Activated CD4-positive, CD25-positive, alpha-beta regulatory T cell (primary cell): ENCODE measurements at regions not wholly inside any gene's neighbourhood (a gene's known extent, or its start where the extent isn't known, plus 50 kb on each side); places are given as distances from the start of the nearest gene placed in this dataset.
A peak's percentile ranks its signal among the peaks of the same experiment; 100 is the strongest.

Experiments used
- DNase-seq, 4 experiments: peaks; one replicate each; lab custom pipeline; 2025; lab: John Stamatoyannopoulos, UW

DNA sequence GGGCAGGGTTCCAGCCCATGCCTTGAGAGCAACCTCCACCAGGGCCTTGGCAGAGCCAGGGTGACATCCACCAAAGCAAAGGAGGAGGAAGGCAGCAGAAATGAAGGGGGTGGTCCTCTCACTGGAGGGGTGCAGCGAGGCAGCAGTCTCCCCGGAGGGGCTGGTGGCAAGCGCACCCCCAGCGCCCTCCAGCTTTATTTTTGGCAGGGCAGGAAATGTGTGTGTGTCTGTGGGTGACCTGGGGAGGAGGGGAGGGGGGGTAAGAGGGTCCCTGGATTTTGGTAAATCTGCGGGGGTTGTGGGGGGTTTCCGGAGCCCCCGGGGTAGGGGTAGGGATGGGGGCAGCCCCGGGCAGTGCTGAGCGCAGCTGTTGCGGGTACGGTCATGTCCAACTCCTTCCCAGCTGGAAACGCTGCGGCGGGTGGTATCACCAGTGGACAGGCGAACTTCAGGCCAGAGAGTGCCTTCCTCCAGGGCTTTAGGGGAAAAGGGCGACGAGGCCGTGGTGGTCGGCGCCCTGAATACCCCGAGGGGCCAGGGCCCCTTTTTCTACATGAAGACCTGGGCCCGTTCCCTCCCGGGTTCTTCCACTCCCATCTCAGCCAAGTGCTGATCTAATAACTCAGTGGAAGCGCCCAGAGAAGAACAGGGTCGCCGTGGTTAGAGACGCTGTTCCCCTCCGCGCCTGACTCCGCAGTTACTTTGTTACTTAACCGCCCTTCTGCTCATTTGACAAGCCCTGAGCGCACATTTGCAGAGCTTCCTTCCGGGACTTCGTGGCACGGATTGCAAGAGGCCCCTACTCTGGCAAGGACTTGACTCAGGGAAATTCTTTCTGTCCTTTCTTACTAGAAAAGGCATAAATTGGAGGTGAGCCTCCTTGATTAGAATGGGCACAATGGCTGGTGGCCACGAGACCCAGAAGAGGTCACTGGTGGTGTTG lies 55.2 kb downstream of the FOS start:
- peak in 2 of 4 experiments; percentile 3 to 16 for DNase-seq

DNA sequence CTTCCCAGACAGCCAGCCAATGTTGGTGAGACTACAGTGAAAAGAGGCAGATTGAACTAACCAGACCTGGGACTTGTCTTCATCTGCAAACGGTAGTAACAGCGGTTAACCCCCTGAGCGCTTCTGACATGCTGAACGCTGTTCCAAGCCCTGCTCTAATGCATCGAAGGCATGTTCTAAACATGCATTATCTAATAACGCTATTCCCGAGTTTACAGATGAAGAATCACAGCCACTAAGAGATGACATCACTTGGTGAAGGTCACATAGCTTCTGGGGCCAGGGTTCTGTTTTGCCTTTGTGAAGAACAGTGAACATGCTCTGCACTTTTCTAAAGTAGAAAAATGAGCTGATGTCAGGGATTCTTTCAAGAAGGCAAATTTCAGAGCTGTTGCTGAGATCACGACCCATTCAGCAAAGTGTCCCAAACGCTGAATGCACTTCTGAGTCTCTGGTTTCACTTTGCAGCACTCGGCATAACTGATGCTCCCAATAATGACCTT lies 56.0 kb downstream of the FOS start:
- no peak for DNase-seq

DNA sequence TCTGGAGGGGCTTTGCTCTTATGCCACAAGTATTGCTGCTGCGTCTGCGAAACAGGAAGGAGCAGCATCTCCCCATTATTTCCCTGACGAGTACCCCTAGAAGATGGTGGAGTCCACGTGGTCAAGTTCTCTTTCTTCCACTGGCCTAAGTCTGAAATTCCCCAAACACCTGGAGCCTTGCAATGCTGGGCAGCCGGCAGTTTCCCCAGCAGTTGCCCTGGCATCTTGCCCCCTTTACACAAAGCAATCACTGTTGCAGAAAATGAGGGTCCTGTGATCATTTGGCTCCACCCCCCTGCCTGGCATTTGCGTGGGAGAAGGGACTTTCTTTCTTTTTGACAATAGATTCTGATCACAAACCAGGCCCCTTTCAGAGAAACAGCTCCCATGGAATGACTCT lies 56.9 kb downstream of the FOS start:
- DNase-seq, result no peak

DNA sequence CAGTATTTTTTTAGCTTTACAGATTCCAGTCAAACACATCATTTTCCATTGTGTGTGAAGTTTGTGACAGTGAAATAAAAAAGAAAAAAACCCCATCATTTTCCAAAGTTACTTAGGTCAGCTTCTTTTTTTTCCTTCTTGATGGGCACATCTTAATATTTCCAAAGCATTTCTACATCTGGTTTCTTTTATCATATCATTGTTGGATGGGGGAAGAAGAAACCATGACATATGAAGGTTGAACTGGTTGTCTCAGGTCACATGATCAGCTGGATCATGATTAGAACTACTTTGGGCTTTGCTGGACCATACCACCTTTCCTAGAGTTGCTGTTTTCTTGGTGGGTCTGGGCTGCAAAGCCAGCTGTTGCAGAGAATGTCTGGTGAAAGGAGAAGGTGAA lies 59.8 kb downstream of the FOS start:
- DNase-seq, result no peak

DNA sequence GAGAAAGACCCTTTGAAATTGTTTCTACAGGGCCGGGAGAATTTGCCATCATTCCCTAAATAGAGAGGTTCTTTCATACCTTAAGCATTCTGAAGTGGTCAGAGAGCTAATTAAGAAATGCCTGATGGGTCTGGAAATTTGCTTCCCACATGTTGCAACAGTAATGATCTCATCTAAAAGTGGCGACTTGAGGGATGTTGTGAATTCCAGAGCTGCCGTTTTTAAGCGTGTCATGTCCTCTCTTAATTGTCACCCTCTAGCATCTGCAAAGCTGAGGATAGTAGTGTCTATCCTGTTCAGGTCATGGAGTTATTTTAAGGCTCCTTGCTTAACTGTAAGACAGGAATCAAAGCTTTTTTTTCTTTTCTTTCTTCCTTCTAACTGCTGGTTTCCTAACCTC lies 60.4 kb downstream of the FOS start:
- no peak for DNase-seq

DNA sequence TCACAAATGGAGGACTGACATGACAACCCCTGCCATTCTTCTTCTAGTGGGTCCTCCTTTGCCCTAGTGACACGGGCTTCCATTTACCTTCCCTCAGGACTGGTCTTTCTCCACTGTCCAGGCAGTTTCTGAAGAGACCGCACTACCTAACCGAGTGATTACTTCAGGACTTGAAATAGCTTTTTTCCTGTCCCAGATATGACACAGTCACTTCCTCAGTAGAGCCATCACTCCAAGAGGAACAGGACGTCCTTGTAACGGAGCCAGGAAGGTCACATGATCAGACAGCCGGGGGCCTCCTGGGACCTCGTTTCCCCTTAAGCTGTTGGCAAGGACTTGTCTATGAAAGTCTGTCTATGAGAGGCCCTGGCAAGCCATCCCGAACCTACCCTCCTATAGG lies 62.3 kb downstream of the FOS start:
- no peak for DNase-seq

DNA sequence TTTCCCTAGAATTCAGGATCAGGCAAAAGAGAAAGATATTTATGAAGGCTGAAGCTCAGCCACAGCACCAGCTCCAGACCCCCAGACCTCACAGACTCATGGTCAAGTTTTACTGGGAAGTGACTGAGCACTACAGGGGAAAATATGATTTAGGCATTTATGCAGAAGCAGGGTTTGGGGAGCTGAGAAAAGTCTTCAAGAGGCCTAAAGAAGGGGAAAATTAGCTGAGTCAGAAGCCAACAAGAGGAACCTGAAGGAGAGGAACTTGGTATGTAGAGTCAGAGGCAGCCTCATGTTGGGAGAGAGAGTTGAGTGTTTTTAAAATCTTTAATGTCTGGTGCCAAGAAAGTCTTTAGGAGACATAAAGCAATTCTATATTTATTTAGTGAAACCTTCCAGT lies 63.0 kb downstream of the FOS start:
- no peak for DNase-seq

DNA sequence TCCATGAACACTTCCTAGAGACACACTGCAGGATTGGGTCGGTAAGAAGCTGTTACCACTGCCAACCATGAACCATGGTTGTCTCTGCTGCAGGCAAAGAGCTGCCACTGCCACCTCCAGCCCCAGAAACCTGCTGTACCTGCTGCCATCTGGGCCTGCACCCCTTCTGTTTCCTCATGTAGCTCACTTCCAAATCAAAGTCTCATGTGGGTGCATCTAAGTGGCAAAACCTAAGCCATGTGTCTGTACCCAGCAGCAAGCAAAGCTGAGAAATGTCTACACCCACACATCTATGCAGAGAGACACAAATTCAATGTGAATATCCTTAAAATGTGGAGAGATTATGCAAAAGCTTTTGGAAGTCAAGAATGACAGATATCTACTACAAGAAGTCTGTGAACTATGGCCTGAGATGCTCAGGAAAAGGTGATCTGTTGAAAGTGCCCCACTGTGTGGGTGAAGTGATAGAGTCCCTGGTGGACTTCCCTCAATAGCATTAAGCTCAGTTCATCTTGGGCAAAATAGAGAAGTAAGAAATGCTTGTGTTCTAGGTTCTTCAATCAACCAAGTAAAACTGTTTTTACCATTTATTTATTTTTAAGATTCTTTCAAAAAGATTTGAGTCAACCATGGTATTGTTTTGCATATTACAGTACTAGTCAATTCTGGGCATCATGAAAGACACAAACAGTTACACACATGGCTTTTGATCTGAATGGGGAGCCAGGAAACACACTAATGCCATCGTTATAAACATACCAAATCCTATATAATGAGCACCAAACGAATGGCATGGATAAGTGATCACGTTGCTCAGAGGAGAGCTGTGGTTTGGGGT lies 64.4 kb downstream of the FOS start:
- DNase-seq, result no peak

DNA sequence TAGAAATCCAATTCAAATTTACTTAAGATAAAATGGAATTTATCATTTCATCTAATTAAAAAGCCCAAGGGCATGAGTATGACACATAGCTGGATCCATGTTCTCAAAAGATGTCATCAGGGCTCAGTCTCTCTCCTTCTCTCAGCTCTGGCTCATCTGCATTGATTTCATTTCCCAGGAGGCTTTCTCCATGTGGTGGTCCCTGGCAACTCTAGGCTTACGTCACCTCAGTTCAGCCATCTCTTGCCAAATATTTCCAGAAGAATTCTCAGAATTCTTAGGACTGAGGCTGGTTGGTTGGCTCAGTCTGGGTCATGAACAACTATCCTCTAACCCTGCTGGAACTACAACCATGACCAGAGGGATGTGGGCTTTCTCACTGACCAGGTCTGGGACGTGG lies 65.3 kb downstream of the FOS start:
- DNase-seq, result no peak

DNA sequence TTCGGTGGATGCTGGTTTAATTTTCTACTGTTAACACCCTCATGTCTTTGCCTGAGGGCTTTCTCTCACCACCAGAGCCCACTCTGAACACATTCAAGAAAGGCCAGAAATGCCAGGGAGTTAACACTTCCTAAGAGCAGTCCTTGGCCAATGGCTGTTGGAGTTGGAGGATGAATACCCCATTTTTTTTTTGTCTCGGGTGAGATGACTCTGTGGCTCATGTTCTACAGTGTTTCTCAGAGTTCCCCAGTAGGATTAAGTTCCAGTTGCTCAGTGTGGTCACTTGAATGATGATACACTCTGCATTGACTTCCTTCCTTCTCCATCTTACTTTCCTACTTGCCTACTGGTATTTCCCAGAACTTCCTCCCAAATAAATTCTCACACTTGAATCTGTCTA lies 65.8 kb downstream of the FOS start:
- no peak for DNase-seq

DNA sequence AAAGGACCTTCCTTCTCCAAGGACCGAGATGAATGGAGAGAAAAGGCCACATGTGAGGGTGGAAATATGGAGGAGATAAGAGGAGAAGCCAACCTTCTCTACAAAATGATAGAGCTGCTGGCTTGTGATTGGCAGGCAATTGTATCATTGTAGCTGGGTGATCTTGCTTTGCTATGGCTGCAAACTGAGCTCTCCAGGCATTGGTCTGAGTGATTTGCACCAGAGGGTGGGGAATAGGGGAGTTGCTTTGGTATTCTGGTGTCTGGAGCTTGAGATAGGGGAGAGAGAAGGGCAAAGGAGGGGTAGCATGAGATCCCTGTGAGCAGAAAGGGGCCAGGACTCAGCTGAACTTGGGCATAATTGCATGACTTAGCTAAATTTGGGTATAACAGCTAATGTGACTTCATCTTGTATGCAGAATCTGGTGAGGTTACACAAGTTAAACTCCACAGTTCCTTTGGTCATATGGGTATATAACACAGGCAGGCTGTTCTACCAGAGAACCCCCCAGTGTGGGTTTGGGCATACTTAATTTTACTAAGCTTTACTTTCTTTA lies 72.0 kb downstream of the FOS start:
- no peak for DNase-seq

DNA sequence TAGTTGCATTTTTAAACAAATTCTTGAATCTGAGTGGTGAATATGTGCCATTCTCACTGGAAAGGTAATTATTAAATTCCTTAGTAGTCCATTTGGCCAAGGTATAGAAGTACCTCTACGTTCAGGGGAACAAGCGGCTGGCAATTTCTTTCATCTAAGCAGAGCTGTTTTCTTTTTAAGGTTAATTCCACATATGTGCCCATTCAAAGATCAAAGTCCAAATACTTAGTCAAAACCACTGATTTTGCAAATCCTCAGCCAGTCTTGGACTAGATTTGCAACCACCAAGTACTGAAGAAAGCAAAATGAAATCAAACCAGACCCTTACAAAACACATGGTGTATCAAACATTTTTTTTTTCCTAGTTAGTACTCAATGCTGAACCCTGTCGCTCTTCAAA lies 68.7 kb upstream of the JDP2 start:
- DNase-seq, result no peak

DNA sequence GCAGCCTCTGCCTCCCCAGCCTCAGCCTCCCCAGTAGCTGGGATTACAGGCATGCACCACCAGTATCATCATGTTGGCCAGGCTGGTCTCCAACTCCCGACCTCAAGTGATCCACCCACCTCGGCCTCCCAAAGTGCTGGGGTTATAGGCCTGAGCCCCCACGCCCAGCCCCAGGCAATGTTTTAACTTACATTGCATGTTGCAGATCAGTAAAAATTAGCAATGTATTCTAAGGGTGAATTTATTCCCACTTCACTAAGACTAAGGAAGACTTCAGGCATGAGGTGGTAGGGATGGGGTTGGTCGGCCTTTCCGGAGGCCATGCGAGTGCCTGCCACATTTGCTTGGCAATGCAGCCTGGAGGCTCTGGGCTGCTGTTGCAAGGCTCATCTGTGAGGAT lies 66.8 kb upstream of the JDP2 start:
- DNase-seq, result no peak

DNA sequence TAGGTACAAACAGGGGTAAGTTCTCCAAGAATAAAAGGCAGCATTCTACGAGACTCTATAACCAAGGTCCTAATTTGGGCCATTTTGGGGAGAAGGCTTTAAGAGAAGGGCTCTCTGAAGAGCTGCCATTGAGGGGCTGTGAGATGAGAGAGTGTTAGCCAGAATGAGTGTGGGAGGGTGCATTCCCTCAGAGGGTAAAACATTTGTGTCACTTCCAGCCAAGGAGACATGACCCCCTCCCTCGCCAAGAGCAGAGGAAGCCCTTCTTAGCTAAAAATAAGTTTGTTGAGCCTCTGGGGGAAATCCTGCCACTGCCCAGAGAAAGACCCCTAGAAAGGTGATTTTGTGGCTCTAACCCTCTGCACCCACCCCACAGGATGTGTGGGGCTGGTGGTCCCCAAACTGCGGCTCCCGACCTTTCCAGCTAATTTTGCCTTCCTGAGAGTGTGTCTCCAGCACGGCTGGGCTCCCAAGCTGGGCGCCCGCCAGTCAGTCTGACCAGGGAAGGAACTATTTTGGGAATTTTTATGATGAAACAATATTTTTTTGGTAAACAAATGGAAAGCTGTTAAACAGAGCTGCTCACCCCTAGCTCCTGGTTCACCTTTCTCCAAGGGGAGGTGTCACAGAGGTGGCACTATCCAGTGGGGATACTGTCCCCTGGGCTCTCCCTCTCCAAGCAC lies 65.9 kb upstream of the JDP2 start:
- DNase-seq, result no peak

DNA sequence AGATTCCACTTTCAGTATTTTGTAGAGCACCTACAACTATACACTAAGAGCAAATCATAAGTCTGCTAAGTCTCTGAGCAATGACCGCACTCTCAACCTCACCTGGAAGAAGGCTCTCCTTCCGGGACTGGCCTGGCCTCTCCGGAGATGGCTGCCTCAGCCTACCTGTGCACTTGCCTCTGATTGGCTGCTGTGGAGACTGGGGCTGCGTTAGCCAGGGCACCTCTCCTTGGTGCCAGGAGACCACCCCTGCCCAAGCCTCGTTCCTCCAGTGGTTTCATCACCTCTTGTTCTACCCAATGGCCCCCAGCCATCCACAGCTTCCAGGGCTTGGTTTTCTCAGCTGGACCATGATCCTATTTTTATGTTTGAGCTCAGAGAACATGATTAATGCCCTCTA lies 64.7 kb upstream of the JDP2 start:
- DNase-seq, result no peak

DNA sequence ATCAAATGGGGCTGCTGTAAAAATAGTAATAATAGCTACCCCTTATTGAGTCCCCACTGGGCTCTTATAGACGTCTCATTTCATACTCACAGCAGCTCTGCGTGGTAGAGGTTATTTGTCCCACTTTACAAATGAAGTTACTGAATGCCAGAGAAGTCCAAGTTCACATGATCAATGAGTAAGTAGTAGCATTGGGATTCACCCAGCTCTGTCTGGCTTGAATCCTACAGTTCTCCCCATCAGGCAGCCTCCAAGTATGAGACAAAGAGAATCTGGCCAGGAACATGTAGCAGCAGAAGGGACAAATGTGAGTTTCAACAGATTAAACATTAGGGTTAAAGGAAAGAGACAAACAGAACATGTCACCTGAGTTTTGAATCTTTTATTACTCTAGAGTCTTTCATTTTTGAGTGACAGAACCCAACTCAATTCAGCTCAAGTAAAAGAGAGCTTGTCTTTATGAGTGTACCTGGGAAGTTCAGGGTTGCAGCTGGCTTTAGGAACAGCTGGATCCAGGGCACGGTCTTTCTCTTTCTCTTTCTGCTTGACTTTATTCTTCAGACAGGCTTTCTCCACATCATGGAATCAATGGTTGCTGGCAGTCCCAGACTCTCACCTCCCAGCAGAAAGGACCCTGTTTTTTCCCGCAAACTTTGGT lies 64.1 kb upstream of the JDP2 start:
- no peak for DNase-seq

DNA sequence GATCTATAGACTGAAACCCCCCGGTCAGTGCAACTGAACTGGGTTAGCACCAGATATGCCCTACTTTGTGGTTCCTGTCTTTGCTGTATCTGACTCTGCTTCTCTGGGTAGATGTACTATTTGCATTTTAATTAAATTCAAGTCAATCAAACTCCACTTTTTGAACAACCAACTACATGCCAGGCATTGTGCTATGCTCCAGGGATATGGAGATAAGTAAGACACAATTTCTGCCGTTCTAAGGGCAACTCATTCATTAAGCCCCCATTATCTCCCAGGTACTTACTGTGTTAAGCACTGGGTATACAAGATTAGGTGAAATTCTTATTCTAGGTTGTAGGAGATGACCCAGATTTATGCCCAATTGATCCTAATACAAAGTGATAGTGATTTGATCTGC lies 62.7 kb upstream of the JDP2 start:
- no peak for DNase-seq

DNA sequence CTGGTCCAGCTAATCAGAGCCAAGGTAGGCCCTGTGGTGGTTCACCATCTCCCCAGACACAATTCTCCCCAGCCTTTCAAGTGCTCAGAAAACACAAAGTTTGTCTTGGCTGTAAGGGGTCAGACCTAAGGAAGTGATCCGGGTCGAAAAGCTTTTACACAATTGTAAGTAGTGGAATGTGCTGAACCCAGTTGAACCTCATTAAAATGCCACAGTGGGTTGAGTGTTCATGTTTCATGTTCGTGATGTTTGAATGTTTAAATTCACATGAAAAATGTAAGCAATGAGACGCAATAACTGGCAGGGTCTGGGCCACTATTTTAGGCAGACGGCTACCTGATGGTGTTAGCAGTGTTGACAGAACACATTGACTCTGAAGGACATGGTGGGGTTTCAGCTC lies 60.9 kb upstream of the JDP2 start:
- DNase-seq, result no peak

DNA sequence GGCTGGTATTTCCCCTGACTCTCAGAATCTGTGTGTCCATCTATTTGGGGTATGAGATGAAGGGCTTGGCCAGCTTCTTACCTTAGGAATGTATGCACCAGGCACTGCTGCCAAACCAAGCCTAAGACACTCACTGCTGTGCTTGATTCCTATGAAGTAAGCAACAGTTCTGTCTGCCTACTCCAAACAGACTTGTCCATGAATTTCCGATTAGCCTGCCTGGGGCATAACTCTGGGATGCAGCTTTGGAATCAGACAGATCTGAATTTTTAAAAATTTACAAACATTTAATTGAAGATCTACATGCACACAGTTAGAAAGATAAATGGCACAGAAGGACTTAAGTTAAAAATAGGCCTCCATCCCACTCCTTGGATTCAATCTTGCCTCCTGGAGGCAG lies 59.5 kb upstream of the JDP2 start:
- no peak for DNase-seq

DNA sequence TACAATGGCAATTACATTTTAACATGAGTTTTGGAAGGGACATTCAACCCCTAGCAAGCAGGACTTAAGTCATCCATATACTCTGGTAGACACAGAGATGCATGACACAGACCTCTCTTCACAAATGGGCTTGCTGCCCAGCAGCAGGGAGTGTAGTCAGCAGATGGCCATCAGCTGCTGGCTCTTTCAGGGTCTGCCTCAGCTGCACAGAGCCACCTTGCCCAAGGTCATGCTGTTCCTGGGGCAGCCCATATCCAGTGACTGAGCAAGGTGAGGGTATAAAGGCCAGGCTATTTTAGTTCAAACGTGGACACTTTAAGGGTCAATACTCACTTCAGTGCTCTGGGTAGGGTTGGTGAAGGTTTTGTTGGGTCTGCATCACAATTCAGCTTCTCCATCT lies 58.3 kb upstream of the JDP2 start:
- no peak for DNase-seq

DNA sequence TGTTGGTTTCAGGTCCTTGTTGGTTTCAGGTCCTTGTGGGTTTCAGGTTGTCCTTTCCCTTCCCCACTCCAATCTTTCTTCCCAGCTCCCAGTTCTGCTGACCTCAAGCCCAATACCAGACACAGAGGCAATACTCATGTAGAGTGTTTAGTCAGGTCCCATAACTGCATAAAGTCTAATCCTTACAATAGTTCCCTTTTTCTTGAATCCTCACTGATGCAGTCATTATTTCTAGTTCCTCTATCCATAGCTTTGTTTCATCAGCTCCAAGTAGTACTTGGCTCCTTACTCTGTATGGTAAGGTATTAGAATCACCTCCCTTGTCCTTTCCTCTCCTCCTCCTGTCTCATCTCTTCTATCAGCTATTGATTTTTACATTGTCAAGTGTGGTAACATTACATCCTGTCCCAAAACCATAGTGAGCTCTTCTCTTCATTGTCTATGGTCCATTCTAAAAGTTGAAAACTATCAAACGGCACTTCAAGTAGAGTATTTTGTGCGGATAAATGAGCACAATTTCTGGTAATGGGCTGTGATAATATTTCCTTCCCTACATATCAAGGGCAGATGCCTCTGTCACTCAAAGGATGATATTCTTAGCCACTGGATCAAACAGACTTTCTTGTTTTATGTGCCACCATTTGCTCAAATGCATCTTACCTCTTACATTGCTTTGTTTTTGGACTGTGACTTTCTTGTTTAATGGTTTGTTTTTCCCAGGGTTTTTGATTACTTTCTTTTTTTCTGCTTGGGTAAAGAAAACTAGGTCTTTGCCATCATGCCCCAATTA lies 57.2 kb upstream of the JDP2 start:
- no peak for DNase-seq
